Right lobe of liver (tissue), 4 donors: ENCODE measurements at regions not wholly inside any gene's neighbourhood (a gene's known extent, or its start where the extent isn't known, plus 50 kb on each side); places are given as distances from the start of the nearest gene placed in this dataset.

Experiments used
- CTCF ChIP-seq, 4 donors: fragments of 200-600 bp in 3 of 4; fragments of 450-650 bp in 1 of 4; IDR thresholded peaks; one replicate each; pipeline versions ENCODE4 v1.5.1 to v1.8.0; 2016 to 2022; ENCODE audit warnings: antibody characterized with exemption in 4 of 4, mild to moderate bottlenecking in 2 of 4
- POLR2A ChIP-seq: fragments of 450-650 bp; IDR thresholded peaks from one replicate; pipeline ENCODE4 v1.6.1; 2017; ENCODE audit warnings: antibody characterized with exemption, mild to moderate bottlenecking
- donor health status: DM: no; HTN: no; CAD: no.
- donor health status: DM: no; HTN: no; CAD: no.
- donor health status: DM: no; HTN: yes; CAD: no.

DNA sequence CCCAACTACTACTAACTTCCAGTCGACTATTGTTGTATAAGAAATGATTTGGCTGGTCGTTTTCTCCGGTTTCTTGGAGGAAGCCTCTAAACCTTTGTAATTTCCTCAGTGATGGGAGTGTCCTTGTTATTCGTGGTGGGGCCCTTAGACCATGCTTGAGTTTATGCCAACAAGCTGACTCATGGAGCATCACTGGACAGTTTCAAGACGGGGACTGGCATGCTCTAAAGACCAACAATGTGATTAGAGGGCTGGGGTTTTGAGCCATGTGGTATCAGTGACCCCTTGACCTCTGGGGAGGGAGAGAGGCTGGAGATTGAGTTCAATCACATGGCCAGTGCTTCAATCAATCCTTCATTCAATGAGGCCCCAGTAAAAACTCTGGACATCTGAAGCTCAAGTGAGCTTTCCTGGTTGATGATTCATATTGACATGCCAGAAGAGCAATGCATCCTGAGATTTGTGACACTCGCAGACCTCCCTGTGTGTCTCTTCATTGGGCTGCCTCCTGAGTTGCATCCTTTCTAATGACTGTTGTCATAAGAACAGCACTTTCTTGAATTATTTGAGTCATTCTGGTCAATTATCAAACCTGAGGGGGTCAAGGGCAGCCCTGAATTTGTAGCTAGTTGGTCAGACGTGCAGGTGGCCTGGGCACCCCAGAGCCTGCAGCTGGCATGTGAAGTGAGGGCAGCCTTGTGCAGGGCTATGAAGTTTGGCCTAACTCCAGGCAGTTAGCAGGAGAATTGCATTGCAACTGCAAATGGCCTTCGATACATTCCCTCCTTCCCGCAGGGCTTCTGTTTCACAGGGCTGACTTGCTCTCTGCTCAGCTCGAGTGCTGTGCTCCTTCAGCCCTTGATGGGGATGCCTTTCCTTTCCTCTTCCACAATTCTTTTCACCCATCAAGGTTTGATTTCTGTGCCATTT is 246.5 kb downstream of the FGF9 start:
- TF ChIP-seq POLR2A (no peak), CTCF (IDR thresholded peaks at IDR 0.05) (no peak)
